ENCODE measurements at regions not wholly inside any gene's neighbourhood (a gene's known extent, or its start where the extent isn't known, plus 50 kb on each side); places are given as distances from the start of the nearest gene placed in this dataset.

DNA sequence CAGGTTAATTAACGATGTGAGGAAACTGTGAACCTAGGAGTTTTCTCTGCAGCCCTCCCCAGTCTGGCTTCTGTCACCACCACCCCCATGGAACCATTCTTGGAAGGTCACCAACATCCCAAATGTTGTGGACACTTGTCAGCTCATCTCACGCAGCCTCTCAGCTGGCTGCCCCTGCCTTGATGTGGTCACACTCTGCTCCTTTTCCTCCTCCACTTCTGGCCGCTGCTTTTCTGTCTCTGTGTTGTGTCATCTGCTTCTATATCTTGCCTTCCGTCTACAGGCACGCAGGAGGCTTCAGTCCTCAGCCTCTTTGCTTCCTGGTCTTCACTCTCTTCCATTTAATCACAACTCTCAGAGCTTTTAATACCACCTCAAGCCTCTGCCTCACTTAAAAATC lies 371.5 kb upstream of the SLIT2 start:
- no CpG with 5 or more reads among the region's 5 CpGs for WGBS (ENCODE audit: extremely low coverage, insufficient coverage, insufficient read length)

DNA sequence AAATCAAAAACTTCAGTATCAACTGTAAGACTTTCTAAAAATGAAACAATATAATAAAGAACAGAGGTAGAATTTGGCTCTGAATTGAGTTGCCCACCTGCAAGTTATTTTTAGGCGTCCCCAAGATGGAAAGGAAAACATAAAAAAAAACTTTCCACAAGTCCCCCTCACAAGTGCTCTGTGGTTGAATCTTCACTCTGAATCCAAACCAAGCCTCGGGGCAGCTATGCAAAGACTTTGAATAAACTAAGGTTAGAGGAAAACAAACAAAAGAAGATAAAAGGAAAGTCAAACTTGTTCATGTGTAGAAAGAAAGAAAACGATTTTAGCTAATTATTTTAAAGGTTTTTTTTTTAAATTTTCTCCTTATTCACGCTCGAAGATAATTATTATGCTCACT lies 372.4 kb upstream of the SLIT2 start:
- Histone ChIP-seq H4K91ac (ENCODE audit: low read depth, low read length) (no peak overlapping the region), H3K4me3 (ENCODE audit: low read depth, low read length) (no peak overlapping the region), H3K4me2 (ENCODE audit: low read length) (no peak overlapping the region), H2AK5ac (ENCODE audit: low read length) (no peak overlapping the region), H3K9me3 (ENCODE audit: insufficient read depth, low read depth, low read length) (no peaks in the 10 kb centered on the region), H3K14ac (ENCODE audit: low read length) (no peak overlapping the region), H2AFZ (ENCODE audit: insufficient read depth, low read length, poor library complexity) (no peak overlapping the region), H2BK12ac (ENCODE audit: low read length) (no peak overlapping the region), H4K12ac (ENCODE audit: low read depth, low read length) (no peak overlapping the region), H3K27me3 (ENCODE audit: insufficient read depth, low read length) (no peaks in the 10 kb centered on the region), H4K8ac (ENCODE audit: low read depth, low read length) (no peak overlapping the region), H3K4ac (ENCODE audit: low read depth, low read length) (no peak overlapping the region), H3K79me2 (ENCODE audit: control insufficient read depth, insufficient read depth, low read length, poor library complexity) (no peaks in the 10 kb centered on the region), H3K9ac (ENCODE audit: low read length) (no peak overlapping the region), H3K27ac (ENCODE audit: low read depth, low read length) (no peak overlapping the region), H3K23ac (ENCODE audit: low read length) (no peak overlapping the region), H3K79me1 (ENCODE audit: low read length) (no peaks in the 10 kb centered on the region), H2BK120ac (ENCODE audit: insufficient read depth, low read length, poor library complexity) (no peak overlapping the region), H3K36me3 (ENCODE audit: control insufficient read depth in 1 of 2, insufficient read depth in 2 of 2, low read length in 2 of 2) (no peaks in the 10 kb centered on the region), H3K4me1 (ENCODE audit: control insufficient read depth in 1 of 2, insufficient read depth in 2 of 2, low read length in 2 of 2) (no peaks in the 10 kb centered on the region), H3K18ac (ENCODE audit: low read length) (no peak overlapping the region), H2BK5ac (ENCODE audit: low read depth, low read length, poor library complexity) (no peak overlapping the region)
- no peak for DNase-seq
- WGBS (ENCODE audit: extremely low coverage, insufficient coverage, insufficient read length) = no CpG with 5 or more reads among the region's 5 CpGs

More for the DNA sequence above, 371.5 kb upstream of the SLIT2 start:
- no peak for DNase-seq
- H3K4me2 ChIP-seq (ENCODE audit: low read length) = no peak overlapping the region
- H2BK12ac ChIP-seq (ENCODE audit: low read length) = no peak overlapping the region
- no peaks in the 10 kb centered on the region for H3K9me3 ChIP-seq (ENCODE audit: insufficient read depth, low read depth, low read length)
- no peak overlapping the region for H3K27ac ChIP-seq (ENCODE audit: low read depth, low read length)
- H2BK120ac ChIP-seq (ENCODE audit: insufficient read depth, low read length, poor library complexity) = no peak overlapping the region
- H2AFZ ChIP-seq (ENCODE audit: insufficient read depth, low read length, poor library complexity) = no peak overlapping the region
- no peak overlapping the region for H3K18ac ChIP-seq (ENCODE audit: low read length)
- H3K14ac ChIP-seq (ENCODE audit: low read length) = no peak overlapping the region
- H4K8ac ChIP-seq (ENCODE audit: low read depth, low read length) = no peak overlapping the region
- no peaks in the 10 kb centered on the region for H3K4me1 ChIP-seq (ENCODE audit: control insufficient read depth in 1 of 2, insufficient read depth in 2 of 2, low read length in 2 of 2)
- no peak overlapping the region for H2AK5ac ChIP-seq (ENCODE audit: low read length)
- H3K4me3 ChIP-seq (ENCODE audit: low read depth, low read length) = no peak overlapping the region
- no peaks in the 10 kb centered on the region for H3K27me3 ChIP-seq (ENCODE audit: insufficient read depth, low read length)
- H3K23ac ChIP-seq (ENCODE audit: low read length) = no peak overlapping the region
- no peak overlapping the region for H2BK5ac ChIP-seq (ENCODE audit: low read depth, low read length, poor library complexity)
- H4K12ac ChIP-seq (ENCODE audit: low read depth, low read length) = no peak overlapping the region
- no peaks in the 10 kb centered on the region for H3K79me1 ChIP-seq (ENCODE audit: low read length)
- no peak overlapping the region for H4K91ac ChIP-seq (ENCODE audit: low read depth, low read length)
- no peaks in the 10 kb centered on the region for H3K79me2 ChIP-seq (ENCODE audit: control insufficient read depth, insufficient read depth, low read length, poor library complexity)
- no peak overlapping the region for H3K9ac ChIP-seq (ENCODE audit: low read length)
- H3K4ac ChIP-seq (ENCODE audit: low read depth, low read length) = no peak overlapping the region
- H3K36me3 ChIP-seq (ENCODE audit: control insufficient read depth in 1 of 2, insufficient read depth in 2 of 2, low read length in 2 of 2) = no peaks in the 10 kb centered on the region

DNA sequence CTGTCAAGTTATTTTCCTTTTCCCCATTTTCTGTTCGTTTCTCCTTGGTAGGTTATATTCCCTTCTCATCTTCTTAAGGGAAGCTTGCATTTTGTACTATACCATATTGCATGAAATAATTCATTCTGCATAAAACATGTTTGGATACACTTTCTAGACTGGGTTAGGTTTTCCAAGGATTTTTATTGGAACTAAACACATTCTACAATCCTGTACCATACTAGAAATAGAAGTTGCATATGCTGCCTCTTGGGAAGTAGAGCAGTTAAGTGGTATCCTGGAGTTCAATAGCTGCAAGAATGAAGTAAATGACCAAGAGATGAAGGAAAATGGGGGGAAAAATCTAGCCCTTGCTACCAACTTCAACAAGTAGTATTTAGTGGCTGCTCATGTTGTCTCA lies 393.7 kb upstream of the SLIT2 start:
- Histone ChIP-seq H2BK12ac (ENCODE audit: low read length) (no peak overlapping the region), H3K9ac (ENCODE audit: low read length) (no peak overlapping the region), H2BK5ac (ENCODE audit: low read depth, low read length, poor library complexity) (no peak overlapping the region), H3K9me3 (ENCODE audit: insufficient read depth, low read depth, low read length) (no peaks in the 10 kb centered on the region), H3K14ac (ENCODE audit: low read length) (no peak overlapping the region), H3K4me1 (ENCODE audit: control insufficient read depth in 1 of 2, insufficient read depth in 2 of 2, low read length in 2 of 2) (no peaks in the 10 kb centered on the region), H4K91ac (ENCODE audit: low read depth, low read length) (no peak overlapping the region), H3K4me3 (ENCODE audit: low read depth, low read length) (no peak overlapping the region), H3K18ac (ENCODE audit: low read length) (no peak overlapping the region), H2BK120ac (ENCODE audit: insufficient read depth, low read length, poor library complexity) (no peak overlapping the region), H2AK5ac (ENCODE audit: low read length) (no peak overlapping the region), H3K79me1 (ENCODE audit: low read length) (no peaks in the 10 kb centered on the region), H3K79me2 (ENCODE audit: control insufficient read depth, insufficient read depth, low read length, poor library complexity) (no peaks in the 10 kb centered on the region), H3K36me3 (ENCODE audit: control insufficient read depth in 1 of 2, insufficient read depth in 2 of 2, low read length in 2 of 2) (no peaks in the 10 kb centered on the region), H3K27ac (ENCODE audit: low read depth, low read length) (no peak overlapping the region), H2AFZ (ENCODE audit: insufficient read depth, low read length, poor library complexity) (no peak overlapping the region), H4K8ac (ENCODE audit: low read depth, low read length) (no peak overlapping the region), H3K4ac (ENCODE audit: low read depth, low read length) (no peak overlapping the region), H3K27me3 (ENCODE audit: insufficient read depth, low read length) (no peaks in the 10 kb centered on the region), H4K12ac (ENCODE audit: low read depth, low read length) (no peak overlapping the region), H3K4me2 (ENCODE audit: low read length) (no peak overlapping the region), H3K23ac (ENCODE audit: low read length) (no peak overlapping the region)
- no peak for DNase-seq
- WGBS (ENCODE audit: extremely low coverage, insufficient coverage, insufficient read length) = no CpG with 5 or more reads among the region's 1 CpG

DNA sequence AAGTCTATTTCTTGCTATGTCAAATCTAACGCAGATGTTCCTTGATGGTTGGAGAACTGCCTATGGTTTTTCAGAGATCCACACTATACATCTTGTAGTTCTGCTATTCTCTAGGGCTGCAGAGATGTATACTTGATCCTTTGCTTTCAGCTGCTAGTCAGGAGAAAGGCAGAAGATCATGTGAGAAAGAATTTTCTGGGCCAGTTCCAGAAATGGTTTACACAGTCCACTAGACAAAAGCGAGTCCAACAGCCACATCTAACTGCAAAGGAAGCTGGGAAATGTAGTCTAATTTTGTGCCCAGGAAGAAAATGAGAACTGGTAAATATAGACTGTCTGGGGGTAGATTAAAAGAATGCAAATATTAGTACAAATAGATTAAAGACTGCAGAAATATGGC lies 394.3 kb upstream of the SLIT2 start:
- Histone ChIP-seq H4K91ac (ENCODE audit: low read depth, low read length) (no peak overlapping the region), H3K4me3 (ENCODE audit: low read depth, low read length) (no peak overlapping the region), H3K4me2 (ENCODE audit: low read length) (no peak overlapping the region), H2AK5ac (ENCODE audit: low read length) (no peak overlapping the region), H3K4me1 (ENCODE audit: control insufficient read depth in 1 of 2, insufficient read depth in 2 of 2, low read length in 2 of 2) (no peaks in the 10 kb centered on the region), H2BK12ac (ENCODE audit: low read length) (no peak overlapping the region), H3K36me3 (ENCODE audit: control insufficient read depth in 1 of 2, insufficient read depth in 2 of 2, low read length in 2 of 2) (no peaks in the 10 kb centered on the region), H3K14ac (ENCODE audit: low read length) (no peak overlapping the region), H4K8ac (ENCODE audit: low read depth, low read length) (no peak overlapping the region), H4K12ac (ENCODE audit: low read depth, low read length) (no peak overlapping the region), H3K9ac (ENCODE audit: low read length) (no peak overlapping the region), H2AFZ (ENCODE audit: insufficient read depth, low read length, poor library complexity) (no peak overlapping the region), H3K27ac (ENCODE audit: low read depth, low read length) (no peak overlapping the region), H3K79me2 (ENCODE audit: control insufficient read depth, insufficient read depth, low read length, poor library complexity) (no peaks in the 10 kb centered on the region), H3K9me3 (ENCODE audit: insufficient read depth, low read depth, low read length) (no peaks in the 10 kb centered on the region), H3K27me3 (ENCODE audit: insufficient read depth, low read length) (no peaks in the 10 kb centered on the region), H2BK5ac (ENCODE audit: low read depth, low read length, poor library complexity) (no peak overlapping the region), H3K4ac (ENCODE audit: low read depth, low read length) (no peak overlapping the region), H3K23ac (ENCODE audit: low read length) (no peak overlapping the region), H3K18ac (ENCODE audit: low read length) (no peak overlapping the region), H2BK120ac (ENCODE audit: insufficient read depth, low read length, poor library complexity) (no peak overlapping the region), H3K79me1 (ENCODE audit: low read length) (no peaks in the 10 kb centered on the region)
- DNase-seq = no peak
- WGBS (ENCODE audit: extremely low coverage, insufficient coverage, insufficient read length) = no CpG with 5 or more reads among the region's 2 CpGs
